Activated CD8-positive, alpha-beta memory T cell treated with anti-CD3 and anti-CD28 coated beads, Interleukin-2, amount 50 U/mL, for 48 hours (primary cell): ENCODE measurements at regions not wholly inside any gene's neighbourhood (a gene's known extent, or its start where the extent isn't known, plus 50 kb on each side); places are given as distances from the start of the nearest gene placed in this dataset.
"Not testable (repeated sequence)": the region's sequence is repeated elsewhere in the genome, so short reads cannot be mapped to it uniquely, and the experiment has no call there.

ENCODE experiments used
- DNase-seq: peaks from one replicate; pipeline ENCODE4 v3.0.0-alpha.2; 2020

GRCh38 chr6:169918239-169918953, 167.0 kb downstream of the ERMARD start:
- no peak for DNase-seq

DNA sequence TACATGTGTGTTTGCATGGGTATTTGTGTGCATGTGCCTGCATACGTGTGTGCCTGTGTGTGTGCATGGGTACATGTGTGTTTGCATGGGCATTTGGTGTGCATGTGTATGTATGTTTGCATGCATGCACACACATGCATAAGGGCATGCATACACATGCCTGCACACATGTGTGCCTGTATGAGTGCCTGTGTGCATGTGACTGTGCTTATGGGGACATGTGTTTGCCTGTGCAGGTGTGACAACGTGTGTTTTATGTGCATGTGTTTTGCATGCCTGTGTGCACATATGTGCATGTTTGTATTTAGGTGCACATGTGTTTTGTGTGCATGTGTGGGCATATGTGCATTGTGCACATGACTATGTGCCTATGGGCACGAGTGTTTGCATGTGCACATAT, 165.7 kb downstream of the ERMARD start:
- no peak for DNase-seq

DNA sequence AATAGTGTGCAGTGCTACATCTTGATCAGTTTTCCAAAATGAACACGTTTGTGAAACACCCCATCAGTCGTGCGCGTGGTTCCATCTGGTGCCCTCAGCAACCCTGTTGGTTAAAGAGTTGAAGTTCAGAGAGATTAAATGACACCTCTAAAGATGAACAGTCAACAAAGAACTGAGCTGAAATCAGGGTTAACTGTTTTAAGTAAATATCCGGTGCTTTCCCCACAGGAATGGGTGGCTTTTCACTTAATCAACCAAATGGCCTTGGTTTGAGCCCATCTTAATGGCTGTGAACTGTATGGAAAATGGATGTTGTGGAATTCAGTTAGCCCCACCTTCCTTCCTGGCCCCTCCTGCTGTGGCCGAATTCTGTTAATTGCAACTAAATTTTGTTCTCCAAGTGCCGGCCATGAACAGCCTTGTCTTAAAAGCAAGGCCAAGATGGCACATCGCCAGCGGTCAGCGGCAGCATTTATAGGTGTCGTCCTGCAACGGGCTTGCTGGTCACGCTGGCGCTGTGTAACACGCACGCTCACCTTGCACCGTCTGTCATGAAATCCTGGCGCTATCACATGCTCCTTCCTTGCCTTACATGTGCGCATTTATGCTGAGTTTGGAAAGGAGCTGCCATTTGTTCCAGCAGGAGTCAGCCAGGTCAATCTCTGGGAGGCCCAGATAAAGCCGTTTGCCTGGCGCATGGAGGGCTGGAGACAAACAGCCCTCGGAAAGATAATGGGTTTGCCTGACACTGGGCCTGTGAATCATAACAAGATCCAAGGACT, 164.5 kb downstream of the ERMARD start:
- no peak for DNase-seq

DNA sequence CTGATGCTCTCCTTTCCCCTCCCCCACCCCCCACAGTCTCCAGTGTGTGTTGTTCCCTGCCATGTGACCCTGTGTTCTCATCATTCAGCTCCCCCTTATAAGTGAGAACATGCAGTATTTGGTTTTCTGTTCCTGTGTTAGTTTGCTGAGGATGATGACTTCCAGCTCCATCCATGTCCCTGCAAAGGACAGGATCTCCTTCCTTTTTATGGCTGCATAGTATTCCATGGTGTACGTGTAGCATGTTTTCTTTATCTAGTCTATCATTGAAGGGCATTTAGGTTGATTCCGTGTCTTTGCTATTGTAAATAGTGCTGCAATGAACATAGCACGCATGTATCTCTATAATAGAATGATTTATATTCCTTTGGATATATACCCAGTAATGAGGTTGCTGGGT, 162.3 kb downstream of the ERMARD start:
- DNase-seq, result not testable (repeated sequence)

- DNase-seq, result no peak
Measured at GRCh38 chr6:169913096-169913638, 161.7 kb downstream of the ERMARD start.

DNA sequence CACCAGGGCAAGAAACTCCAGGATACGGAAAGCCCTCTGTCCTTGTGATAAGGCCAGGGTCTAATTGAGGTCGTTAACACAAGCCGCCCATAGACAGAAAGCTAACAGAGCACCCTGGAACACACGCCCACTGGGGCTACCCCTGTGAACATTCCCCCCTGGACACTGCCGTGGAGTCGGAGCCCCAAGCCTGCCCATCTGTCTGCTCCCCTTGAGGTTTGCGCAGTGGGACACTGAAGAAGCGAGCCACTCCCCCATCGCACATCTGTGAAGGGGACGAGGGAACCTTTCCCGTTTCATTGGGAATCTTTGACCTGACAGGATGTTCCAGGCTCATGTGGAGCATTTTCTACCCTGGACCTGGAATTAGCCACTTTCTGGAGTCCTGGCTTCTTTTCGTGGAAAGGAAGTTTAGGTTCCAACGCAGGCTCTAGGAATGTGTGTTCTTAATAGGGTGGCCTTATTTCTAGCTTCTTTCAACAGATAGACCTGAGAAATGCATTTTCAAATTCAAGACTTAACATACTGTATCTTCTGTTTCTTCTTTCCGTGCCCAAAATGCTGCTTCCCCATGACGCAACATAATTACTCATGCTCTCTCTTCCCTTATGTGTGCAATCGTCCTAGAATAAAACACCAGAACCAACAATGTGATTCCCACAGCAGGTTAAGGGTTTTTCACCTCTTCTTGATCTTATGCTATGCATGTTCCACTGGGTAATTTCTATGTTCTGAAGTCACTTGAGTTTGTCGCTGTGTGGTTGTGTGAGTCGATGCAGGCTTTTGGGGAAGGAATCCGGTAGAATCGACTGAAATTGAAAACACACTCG, 161.1 kb downstream of the ERMARD start:
- no peak for DNase-seq

GRCh38 chr6:169911264-169912263, 160.1 kb downstream of the ERMARD start:
- DNase-seq, result no peak

GRCh38 chr6:169909113-169909512, 157.7 kb downstream of the ERMARD start:
- no peak for DNase-seq

DNA sequence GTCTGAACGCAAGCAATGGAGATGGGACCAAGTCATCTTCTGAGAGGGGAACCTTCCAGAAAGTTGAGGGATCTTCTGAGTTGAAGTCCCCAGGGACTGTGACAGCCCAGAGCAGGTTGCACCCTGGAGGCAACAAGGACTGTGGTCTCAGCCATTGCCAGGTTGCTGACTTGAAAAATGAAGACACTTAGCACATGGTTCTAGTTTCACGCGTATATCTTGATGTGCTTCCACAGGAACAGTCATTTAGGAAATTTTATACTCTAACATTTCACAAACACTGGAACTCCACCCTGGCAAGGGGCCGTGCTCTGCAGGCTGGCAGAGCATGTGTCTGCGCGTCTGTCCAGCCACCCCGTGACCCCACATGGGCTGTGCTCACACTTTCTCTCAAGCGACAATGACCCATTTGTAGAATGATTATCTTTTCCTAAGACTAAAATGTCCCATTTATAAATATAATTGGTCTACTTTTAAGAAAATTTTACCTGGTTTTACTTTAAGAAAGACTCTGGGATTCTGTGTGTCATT, 157.0 kb downstream of the ERMARD start:
- no peak for DNase-seq

DNA sequence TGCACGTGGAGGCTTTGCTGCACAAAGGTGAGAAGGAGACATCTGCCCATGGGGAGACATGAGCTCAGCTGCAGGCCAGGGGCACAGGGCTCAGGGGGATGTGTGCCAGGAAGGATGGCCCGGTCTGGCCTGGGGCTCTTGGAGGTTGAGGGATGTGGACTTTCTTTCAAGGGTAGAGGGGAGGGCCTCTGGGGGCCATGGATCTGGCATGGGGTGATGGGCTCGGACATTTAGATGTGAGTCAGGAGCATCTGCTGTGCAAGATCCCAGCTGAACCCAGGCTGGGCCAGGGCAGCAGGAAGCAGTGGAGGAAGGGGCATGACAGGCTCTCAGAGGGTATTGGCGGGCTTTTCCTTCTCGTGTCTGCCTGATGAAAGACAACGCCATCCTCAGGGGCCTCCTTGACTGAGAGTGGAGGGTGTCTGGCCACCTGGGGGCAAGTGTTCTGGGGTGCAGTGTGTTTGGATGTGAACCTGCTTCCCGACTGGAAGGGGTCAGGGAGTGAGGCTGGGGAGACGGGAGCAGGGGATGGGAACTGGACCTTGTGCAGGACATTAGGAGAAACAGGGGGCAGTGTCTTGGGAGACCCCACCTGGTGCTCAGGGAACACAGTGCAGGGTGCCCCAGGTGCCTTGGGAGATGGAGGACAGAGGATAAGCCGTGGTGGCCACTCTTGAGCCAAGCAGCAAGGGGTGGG, 156.1 kb downstream of the ERMARD start:
- no peak for DNase-seq

GRCh38 chr6:169906688-169907418, 155.4 kb downstream of the ERMARD start:
- DNase-seq, result no peak

GRCh38 chr6:169906004-169906687, 154.7 kb downstream of the ERMARD start:
- DNase-seq, result no peak

- DNase-seq, result no peak
Measured at GRCh38 chr6:169905041-169905807, 153.8 kb downstream of the ERMARD start.

- DNase-seq, result no peak
Measured at GRCh38 chr6:169904051-169904922, 152.9 kb downstream of the ERMARD start.

DNA sequence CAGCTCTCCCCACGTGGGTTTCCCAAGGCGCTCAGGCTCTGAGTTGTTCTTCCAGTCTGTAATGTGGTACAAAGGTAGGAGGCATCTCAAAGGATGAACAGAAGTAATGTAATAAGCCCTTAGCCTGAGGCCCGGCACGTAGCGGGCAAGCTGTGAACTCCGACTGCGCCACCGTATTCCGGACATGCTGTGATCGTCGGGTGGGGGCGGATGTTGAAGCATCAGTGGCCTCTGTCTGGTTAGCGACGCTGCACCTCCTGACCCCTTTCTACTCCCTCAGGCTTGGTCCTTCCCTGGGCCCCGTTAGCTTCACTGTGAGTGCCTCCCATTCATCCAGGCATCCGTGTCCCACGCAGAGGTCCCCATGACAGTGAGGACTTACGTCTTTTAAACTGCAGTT, 151.7 kb downstream of the ERMARD start:
- no peak for DNase-seq

- no peak for DNase-seq
Measured at GRCh38 chr6:169902604-169903003, 151.2 kb downstream of the ERMARD start.

- no peak for DNase-seq
Measured at GRCh38 chr6:169902070-169902469, 150.6 kb downstream of the ERMARD start.
